ENCODE measurements at regions not wholly inside any gene's neighbourhood (a gene's known extent, or its start where the extent isn't known, plus 50 kb on each side); places are given as distances from the start of the nearest gene placed in this dataset.

DNA sequence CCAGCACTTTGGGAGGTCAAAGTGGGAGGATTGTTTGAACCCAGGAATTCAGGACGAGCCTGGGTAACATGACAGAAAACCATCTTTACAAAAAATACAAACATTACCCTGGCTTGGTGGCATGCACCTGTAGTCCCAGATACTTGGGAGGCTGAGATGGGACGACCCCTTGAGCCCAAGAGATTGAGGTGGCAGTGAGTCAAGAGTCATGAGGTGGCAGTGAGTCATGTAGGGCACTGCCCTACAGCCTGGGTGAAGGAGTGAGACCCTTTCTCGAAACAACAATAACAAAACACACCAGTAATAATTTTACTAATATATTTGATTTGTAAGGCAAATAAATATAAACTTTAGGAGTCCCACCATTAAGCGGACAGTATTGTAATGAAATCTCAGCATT, 1906.2 kb downstream of the NCAM2 start:
- Histone ChIP-seq H3K27ac (no peak overlapping the region), H3K4me3 (no peak overlapping the region)
- DNase-seq (ENCODE audit: low spot score): no peak
- no peak for TF ChIP-seq CTCF (IDR thresholded peaks at IDR 0.05)

DNA sequence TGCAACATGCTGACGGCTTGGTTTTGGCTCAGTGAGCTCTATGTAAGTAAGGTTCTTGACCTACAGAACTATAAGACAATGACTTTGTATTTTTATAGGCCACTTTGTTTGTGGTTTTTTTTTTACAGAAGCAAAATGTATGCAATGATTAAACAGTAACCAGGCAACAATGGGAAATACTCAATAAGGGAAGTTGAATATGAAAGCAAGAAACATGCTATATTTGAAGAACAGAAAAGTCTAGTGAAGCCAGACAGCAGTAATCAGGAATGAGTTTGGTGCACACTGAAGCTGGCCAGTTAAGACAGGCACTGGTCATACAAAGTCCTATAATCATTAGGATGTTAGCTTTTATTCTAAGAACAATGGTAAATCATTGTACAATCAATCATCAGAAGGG, 1926.8 kb downstream of the NCAM2 start:
- no peak overlapping the region for H3K4me3 ChIP-seq
- TF ChIP-seq CTCF (IDR thresholded peaks at IDR 0.05): no peak
- DNase-seq (ENCODE audit: low spot score): no peak
- H3K27ac ChIP-seq: no peak overlapping the region

DNA sequence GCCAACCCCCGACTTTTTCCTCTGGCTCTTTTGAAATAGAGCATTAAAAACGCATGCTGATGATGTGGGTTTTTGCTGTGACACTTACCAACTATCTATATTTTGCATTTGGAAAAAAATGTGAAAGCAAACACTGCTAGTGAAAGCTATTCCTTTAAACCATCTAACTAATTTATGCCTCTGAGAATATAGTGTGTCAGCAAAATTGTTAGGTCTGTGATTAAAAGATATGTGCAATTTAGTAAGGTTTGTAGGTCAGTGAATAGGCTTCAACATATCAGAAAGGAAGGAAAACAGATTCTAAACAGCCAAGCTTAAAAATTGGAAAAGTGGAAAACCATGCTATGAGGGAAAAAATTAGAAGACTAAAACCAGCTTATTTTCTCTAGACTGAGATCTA, 1929.3 kb downstream of the NCAM2 start:
- H3K4me3 ChIP-seq: no peak overlapping the region
- no peak for TF ChIP-seq CTCF (IDR thresholded peaks at IDR 0.05)
- DNase-seq (ENCODE audit: low spot score): no peak
- H3K27ac ChIP-seq: no peak overlapping the region

DNA sequence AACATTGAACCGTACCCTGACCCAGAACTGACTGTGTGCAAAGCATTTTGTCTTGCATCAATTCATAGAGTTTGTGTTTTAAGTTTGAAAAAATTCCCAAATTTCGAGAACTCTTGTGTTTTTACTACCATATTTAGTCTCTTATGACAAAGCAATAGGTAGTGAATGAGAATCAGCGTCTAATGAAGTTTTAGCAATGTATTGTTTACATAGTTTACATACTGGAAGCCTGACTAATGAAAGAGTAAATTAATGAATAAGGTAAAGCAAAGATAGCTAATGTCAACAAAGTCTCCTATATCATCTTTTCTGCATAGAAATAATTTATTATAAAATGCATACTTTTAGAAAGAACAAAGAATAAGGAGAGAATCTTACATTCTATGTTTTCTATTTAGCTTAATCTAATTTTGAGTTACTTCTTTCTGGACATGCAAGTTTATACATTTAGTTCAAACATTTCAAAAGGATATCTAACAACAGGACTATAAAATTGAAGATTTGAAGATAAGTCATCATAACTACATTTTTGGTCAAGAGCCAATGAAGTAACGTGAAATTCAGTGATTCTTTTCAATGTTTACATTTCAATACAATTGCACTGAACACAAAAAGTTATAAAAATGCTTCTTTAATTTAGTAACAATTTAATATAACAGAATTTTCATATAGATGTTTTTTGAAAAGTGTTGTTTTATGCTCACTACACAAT, 1943.7 kb downstream of the NCAM2 start:
- Histone ChIP-seq H3K4me3 (no peak overlapping the region), H3K27ac (no peak overlapping the region)
- no peak for DNase-seq (ENCODE audit: low spot score)
- TF ChIP-seq CTCF (IDR thresholded peaks at IDR 0.05): no peak

GRCh38 chr21:22955559-22955958, 1957.3 kb downstream of the NCAM2 start:
- Histone ChIP-seq H3K27ac (no peak overlapping the region), H3K4me3 (no peak overlapping the region)
- DNase-seq (ENCODE audit: low spot score): no peak
- TF ChIP-seq CTCF (IDR thresholded peaks at IDR 0.05): no peak

GRCh38 chr21:22961258-22961657, 1963.0 kb downstream of the NCAM2 start:
- TF ChIP-seq CTCF (IDR thresholded peaks at IDR 0.05): no peak
- Histone ChIP-seq H3K27ac (no peak overlapping the region), H3K4me3 (no peak overlapping the region)
- no peak for DNase-seq (ENCODE audit: low spot score)

GRCh38 chr21:22965455-22966135, 1967.4 kb downstream of the NCAM2 start:
- Histone ChIP-seq H3K27ac (no peak overlapping the region), H3K4me3 (no peak overlapping the region)
- no peak for DNase-seq (ENCODE audit: low spot score)
- TF ChIP-seq CTCF (IDR thresholded peaks at IDR 0.05): no peak

All from coronary artery (tissue), 2 donors.